ENCODE measurements at regions not wholly inside any gene's neighbourhood (a gene's known extent, or its start where the extent isn't known, plus 50 kb on each side); places are given as distances from the start of the nearest gene placed in this dataset.

DNA sequence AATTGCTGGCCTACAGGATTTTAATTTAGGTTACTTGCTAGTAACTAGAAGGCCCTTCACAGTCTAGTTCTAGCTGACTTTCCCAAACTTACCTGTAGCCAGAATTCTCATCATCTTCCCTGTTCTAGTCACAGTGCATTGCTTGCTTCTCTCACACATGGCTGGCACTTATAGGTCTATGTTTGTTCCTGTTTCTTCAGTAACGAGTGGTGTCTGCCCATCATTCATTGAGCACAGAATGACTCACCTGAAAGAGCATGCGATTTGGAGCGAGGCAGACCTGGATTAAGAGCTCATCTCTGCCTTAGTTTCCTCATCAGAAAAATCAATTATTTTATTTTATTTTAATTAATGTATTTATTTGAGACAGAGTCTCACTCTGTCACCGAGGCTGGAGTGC is 201.7 kb upstream of the ANK2 start:
- no peak overlapping the region for H3K27ac ChIP-seq
- intact Hi-C loops (cut with DNase I) = no loop called here
- H3K4me1 ChIP-seq (replicated peaks) = no peaks in the 10 kb centered on the region
- H3K9me3 ChIP-seq = no peaks in the 10 kb centered on the region
- no peak for DNase-seq (ENCODE audit: low spot score)
- H3K27me3 ChIP-seq (replicated peaks; ENCODE audit: insufficient read depth) = no peaks in the 10 kb centered on the region
- no peak for TF ChIP-seq POLR2A (IDR thresholded peaks at IDR 0.05)
- TF ChIP-seq POLR2AphosphoS5 (IDR thresholded peaks at IDR 0.05) = no peak
- TF ChIP-seq, protein P1, sequence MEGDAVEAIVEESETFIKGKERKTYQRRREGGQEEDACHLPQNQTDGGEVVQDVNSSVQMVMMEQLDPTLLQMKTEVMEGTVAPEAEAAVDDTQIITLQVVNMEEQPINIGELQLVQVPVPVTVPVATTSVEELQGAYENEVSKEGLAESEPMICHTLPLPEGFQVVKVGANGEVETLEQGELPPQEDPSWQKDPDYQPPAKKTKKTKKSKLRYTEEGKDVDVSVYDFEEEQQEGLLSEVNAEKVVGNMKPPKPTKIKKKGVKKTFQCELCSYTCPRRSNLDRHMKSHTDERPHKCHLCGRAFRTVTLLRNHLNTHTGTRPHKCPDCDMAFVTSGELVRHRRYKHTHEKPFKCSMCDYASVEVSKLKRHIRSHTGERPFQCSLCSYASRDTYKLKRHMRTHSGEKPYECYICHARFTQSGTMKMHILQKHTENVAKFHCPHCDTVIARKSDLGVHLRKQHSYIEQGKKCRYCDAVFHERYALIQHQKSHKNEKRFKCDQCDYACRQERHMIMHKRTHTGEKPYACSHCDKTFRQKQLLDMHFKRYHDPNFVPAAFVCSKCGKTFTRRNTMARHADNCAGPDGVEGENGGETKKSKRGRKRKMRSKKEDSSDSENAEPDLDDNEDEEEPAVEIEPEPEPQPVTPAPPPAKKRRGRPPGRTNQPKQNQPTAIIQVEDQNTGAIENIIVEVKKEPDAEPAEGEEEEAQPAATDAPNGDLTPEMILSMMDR (IDR thresholded peaks at IDR 0.05) = no peak
- no peaks in the 10 kb centered on the region for H3K36me3 ChIP-seq
- 89% methylated on average over 4 of the region's 4 CpGs for WGBS
- H3K4me3 ChIP-seq = no peak overlapping the region

DNA sequence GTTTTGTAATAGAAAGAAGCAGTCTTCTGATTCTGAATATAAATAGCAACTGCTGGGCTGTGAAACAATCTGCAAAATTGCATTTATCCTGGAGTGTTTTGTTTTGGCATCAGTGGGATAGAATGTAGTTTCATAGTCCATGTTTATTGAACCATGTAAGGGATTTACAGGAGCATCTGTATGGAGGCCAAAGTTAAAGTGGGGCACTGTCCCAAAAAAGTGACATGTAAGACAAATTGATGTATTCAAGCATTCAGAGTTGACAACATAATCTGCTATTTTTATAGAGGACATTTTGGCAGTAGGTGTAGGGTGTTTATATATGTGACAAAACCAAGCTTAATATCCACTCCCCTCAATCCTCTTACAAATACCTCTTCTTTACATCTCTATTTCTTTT is 200.5 kb upstream of the ANK2 start:
- Histone ChIP-seq H3K4me3 (no peak overlapping the region), H3K27me3 (replicated peaks; ENCODE audit: insufficient read depth) (no peaks in the 10 kb centered on the region), H3K27ac (no peak overlapping the region), H3K9me3 (no peaks in the 10 kb centered on the region), H3K36me3 (no peaks in the 10 kb centered on the region), H3K4me1 (replicated peaks) (no peaks in the 10 kb centered on the region)
- intact Hi-C loops (cut with DNase I) = no loop called here
- no peak for DNase-seq (ENCODE audit: low spot score)
- TF ChIP-seq POLR2AphosphoS5 (IDR thresholded peaks at IDR 0.05) = no peak

DNA sequence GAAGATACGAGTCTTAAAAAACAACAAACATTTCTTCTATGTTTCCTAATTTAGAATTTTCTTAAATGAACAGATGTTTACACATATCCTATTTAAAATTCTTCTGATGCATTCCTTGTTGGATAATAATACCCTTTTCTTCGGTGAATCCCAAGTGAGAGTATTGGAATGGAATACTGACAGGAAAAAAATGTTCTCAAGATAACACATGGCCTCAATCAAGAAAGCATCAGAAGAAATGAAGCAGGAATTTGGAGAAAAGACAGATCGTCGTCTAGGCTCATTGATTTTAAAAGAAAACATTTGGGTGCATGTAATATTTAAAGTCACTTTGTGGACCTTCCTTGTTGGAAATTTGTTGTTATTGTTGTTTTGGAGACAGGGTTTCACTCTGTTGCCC is 196.9 kb upstream of the ANK2 start:
- no peaks in the 10 kb centered on the region for H3K9me3 ChIP-seq
- H3K4me1 ChIP-seq (replicated peaks) = no peaks in the 10 kb centered on the region
- H3K27me3 ChIP-seq (replicated peaks; ENCODE audit: insufficient read depth) = no peaks in the 10 kb centered on the region
- DNase-seq (ENCODE audit: low spot score) = no peak
- H3K27ac ChIP-seq = no peak overlapping the region
- H3K4me3 ChIP-seq = no peak overlapping the region
- H3K36me3 ChIP-seq = no peaks in the 10 kb centered on the region
- WGBS = 68% methylated on average over 4 of the region's 4 CpGs
- TF ChIP-seq POLR2A (IDR thresholded peaks at IDR 0.05) = no peak
- TF ChIP-seq, protein P1 (IDR thresholded peaks at IDR 0.05) = no peak
- no peak for TF ChIP-seq POLR2AphosphoS5 (IDR thresholded peaks at IDR 0.05)
- intact Hi-C loops (cut with DNase I) = no loop called here

DNA sequence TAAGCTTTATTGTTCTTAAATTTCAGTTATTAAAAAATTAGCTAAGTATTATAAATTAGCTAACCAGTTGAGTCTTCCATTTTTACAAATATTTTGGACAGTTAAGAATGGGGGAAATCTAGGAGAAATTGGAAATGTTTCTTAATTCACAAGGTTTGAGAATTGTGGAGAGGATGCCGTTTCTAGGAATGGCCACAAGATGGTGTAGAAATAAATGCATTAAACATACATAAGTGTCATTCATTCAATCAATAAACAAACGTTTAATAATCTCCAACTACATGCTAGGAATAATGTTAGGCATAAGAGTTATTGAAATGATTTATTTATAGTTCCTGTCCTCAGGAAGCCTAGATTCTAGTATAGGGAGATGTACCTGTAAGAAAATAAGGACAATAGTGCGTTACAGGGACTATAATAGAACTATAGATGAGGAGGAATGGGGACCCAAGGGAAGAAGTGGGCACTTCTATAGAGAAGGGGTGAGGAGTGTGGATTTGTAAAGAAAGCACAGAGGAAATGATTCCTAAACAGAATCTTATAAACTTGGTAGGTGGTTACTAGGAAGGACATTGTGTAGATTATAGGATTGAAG is 195.7 kb upstream of the ANK2 start:
- Histone ChIP-seq H3K27ac (no peak overlapping the region), H3K36me3 (no peaks in the 10 kb centered on the region), H3K4me1 (replicated peaks) (no peaks in the 10 kb centered on the region), H3K27me3 (replicated peaks; ENCODE audit: insufficient read depth) (no peaks in the 10 kb centered on the region), H3K9me3 (no peaks in the 10 kb centered on the region), H3K4me3 (no peak overlapping the region)
- TF ChIP-seq, protein P1 (IDR thresholded peaks at IDR 0.05) = no peak
- no peak for TF ChIP-seq POLR2AphosphoS5 (IDR thresholded peaks at IDR 0.05)
- TF ChIP-seq POLR2A (IDR thresholded peaks at IDR 0.05) = no peak
- 56% methylated on average over 3 of the region's 3 CpGs for WGBS
- intact Hi-C loops (cut with DNase I) = no loop called here
- no peak for DNase-seq (ENCODE audit: low spot score)

DNA sequence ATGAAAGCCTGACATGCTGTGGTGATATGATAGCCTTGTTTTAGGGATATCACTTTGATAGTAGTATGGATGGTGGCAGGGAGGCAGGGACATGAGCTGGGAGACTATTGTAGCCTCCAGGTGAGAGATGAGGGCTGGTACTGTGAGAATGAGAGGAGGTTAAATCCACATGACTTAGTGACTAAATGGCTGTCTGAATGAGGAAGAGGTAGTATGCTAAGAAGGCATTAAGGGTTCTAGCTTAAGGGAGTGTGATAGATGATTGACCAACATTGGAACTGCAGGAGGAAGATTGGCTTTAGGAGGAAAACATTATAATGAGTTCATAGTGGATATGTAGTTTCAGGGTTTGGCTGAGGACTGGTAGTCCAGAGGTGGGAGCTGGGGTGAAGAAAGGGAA is 195.0 kb upstream of the ANK2 start:
- no peak overlapping the region for H3K27ac ChIP-seq
- no peak for DNase-seq (ENCODE audit: low spot score)
- no peaks in the 10 kb centered on the region for H3K27me3 ChIP-seq (replicated peaks; ENCODE audit: insufficient read depth)
- TF ChIP-seq POLR2A (IDR thresholded peaks at IDR 0.05) = no peak
- TF ChIP-seq POLR2AphosphoS5 (IDR thresholded peaks at IDR 0.05) = no peak
- TF ChIP-seq, protein P1 (IDR thresholded peaks at IDR 0.05) = no peak
- no peak overlapping the region for H3K4me3 ChIP-seq
- intact Hi-C loops (cut with DNase I) = no loop called here
- no peaks in the 10 kb centered on the region for H3K36me3 ChIP-seq
- no peaks in the 10 kb centered on the region for H3K9me3 ChIP-seq
- H3K4me1 ChIP-seq (replicated peaks) = no peaks in the 10 kb centered on the region

Data from prostate gland (tissue), 2 donors.